Left forelimb (tissue), 1 donor: ENCODE measurements at regions not wholly inside any gene's neighbourhood (a gene's known extent, or its start where the extent isn't known, plus 50 kb on each side); places are given as distances from the start of the nearest gene placed in this dataset.
"Not testable (repeated sequence)": the region's sequence is repeated elsewhere in the genome, so short reads cannot be mapped to it uniquely, and the experiment has no call there.

Experiments used
- DNase-seq: peaks from one replicate; pipeline ENCODE4 v3.0.0-alpha.2; 2018; ENCODE audit warnings: low spot score

- DNase-seq: no peak
Measured at GRCh38 chr5:82551192-82551591, 273.0 kb upstream of the RPS23 start.

- no peak for DNase-seq
Measured at GRCh38 chr5:82549263-82549662, 271.1 kb upstream of the RPS23 start.

GRCh38 chr5:82544004-82544403 lies 265.9 kb upstream of the RPS23 start:
- DNase-seq: no peak

GRCh38 chr5:82540301-82540700 lies 262.1 kb upstream of the RPS23 start:
- no peak for DNase-seq

GRCh38 chr5:82538339-82539034 lies 260.3 kb upstream of the RPS23 start:
- DNase-seq: no peak

- DNase-seq: no peak
Measured at GRCh38 chr5:82537687-82538306, 259.6 kb upstream of the RPS23 start.

- DNase-seq: no peak
Measured at GRCh38 chr5:82534986-82535385, 256.8 kb upstream of the RPS23 start.

GRCh38 chr5:82532075-82532474 lies 253.9 kb upstream of the RPS23 start:
- not testable (repeated sequence) for DNase-seq

GRCh38 chr5:82526540-82526939 lies 248.4 kb upstream of the RPS23 start:
- no peak for DNase-seq

- no peak for DNase-seq
Measured at GRCh38 chr5:82525626-82526025, 247.5 kb upstream of the RPS23 start.

GRCh38 chr5:82523633-82524032 lies 245.5 kb upstream of the RPS23 start:
- no peak for DNase-seq

GRCh38 chr5:82522897-82523296 lies 244.7 kb upstream of the RPS23 start:
- DNase-seq: no peak

GRCh38 chr5:82521431-82522051 lies 243.4 kb upstream of the RPS23 start:
- DNase-seq: no peak

GRCh38 chr5:82519558-82519957 lies 241.4 kb upstream of the RPS23 start:
- no peak for DNase-seq

- DNase-seq: no peak
Measured at GRCh38 chr5:82517544-82518075, 239.5 kb upstream of the RPS23 start.

GRCh38 chr5:82513738-82514137 lies 235.6 kb upstream of the RPS23 start:
- DNase-seq: no peak

- no peak for DNase-seq
Measured at GRCh38 chr5:82512025-82512424, 233.9 kb upstream of the RPS23 start.

GRCh38 chr5:82511134-82511533 lies 233.0 kb upstream of the RPS23 start:
- DNase-seq: no peak

- no peak for DNase-seq
Measured at GRCh38 chr5:82509762-82510161, 231.6 kb upstream of the RPS23 start.

GRCh38 chr5:82506390-82506789 lies 228.2 kb upstream of the RPS23 start:
- DNase-seq: not testable (repeated sequence)

GRCh38 chr5:82499725-82500244 lies 221.6 kb upstream of the RPS23 start:
- no peak for DNase-seq

- DNase-seq: no peak
Measured at GRCh38 chr5:82497242-82497641, 219.1 kb upstream of the RPS23 start.

- no peak for DNase-seq
Measured at GRCh38 chr5:82494942-82495341, 216.8 kb upstream of the RPS23 start.
